GM18909 (cell line): ENCODE measurements at regions not wholly inside any gene's neighbourhood (a gene's known extent, or its start where the extent isn't known, plus 50 kb on each side); places are given as distances from the start of the nearest gene placed in this dataset.

Experiments used
- ATAC-seq: cut with Tn5 transposase; IDR thresholded peaks from one replicate; pipeline ENCODE4 v1.9.1; 2021; ENCODE audit warnings: mild to moderate bottlenecking; ENCODE audit not compliant: unreplicated experiment, poor library complexity

GRCh38 chr1:94602802-94603625, 61.5 kb upstream of the F3 start:
- no peak for ATAC-seq

DNA sequence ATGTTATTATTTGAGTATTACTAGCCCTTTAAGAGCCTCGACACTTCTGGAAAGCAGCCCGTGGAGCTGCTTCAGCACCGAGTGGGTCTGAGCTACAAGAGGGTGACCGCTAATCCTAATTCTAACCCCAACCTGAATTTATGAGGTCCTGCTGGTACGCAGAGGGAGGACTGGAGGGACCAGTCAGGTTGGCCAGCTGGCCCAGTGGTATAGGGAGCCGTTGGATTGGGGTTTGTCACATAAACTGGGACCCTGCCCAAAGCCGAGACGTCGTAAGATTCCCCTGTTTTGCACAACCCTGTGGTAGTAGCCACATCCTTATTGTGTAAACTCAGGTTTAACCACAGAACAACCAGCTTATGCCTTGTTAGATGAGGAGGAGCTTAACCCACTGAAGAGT, 60.8 kb upstream of the F3 start:
- ATAC-seq: no peak

GRCh38 chr1:94600556-94600955, 59.0 kb upstream of the F3 start:
- ATAC-seq: no peak

GRCh38 chr1:94599095-94599813, 57.7 kb upstream of the F3 start:
- ATAC-seq: no peak

GRCh38 chr1:94597701-94598100, 56.1 kb upstream of the F3 start:
- ATAC-seq: no peak

GRCh38 chr1:94596260-94596659, 54.7 kb upstream of the F3 start:
- no peak for ATAC-seq

DNA sequence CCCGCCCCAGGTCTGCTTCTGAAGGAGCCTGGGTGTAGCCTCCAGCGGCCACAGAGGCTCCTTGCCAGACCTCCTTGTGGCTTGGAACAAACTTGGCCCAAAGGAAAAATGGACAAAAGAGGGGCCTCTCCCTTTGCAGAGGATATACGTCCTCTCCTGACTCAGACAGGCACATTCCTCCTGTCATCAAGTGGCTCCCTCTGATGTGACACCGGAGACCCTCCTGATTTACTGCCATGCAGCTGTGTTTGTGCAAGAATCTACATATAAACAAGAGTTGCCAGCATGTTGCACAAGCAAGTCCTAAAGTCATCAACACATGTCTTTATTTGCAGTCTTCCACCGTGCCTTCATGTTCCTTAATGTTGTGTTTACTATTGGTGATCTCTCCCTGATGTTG, 54.1 kb upstream of the F3 start:
- no peak for ATAC-seq

DNA sequence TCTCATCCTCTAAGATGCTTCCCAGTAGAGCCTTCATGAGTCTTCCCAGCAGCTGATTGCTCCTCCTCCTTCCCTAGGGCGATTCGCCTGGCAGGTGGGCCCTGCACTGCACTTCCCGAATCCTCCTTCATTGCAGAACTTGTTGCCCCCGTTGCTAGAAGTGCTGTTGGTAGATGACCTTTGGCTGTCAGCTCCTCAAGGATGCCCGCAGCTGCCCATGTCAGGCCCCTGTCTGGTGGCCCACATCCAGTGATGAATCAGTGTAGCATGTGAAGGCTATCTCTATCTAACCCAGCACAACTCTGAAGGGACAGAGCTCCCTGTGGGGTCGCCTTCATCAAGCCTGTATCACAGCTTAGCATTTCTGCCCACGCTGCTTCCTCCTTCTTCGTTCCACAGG, 52.1 kb upstream of the F3 start:
- no peak for ATAC-seq

DNA sequence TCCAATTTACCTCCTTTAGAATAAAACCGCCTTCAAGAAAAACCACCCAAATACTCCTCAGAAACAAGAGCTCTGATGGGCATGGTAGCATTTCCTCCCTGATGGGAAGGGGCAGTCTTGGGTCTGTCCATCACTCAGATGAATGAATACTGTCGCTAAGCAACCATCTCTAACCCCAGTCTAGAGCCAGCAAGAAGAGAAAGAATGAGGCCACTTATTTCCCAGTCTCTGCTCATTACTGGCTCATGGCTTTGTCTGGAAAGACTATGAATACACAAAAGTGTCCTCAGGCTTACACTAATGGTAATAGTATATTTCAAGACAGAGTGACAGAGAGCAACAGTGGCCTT, 51.0 kb upstream of the F3 start:
- no peak for ATAC-seq

GRCh38 chr1:94591823-94592570, 50.4 kb upstream of the F3 start:
- no peak for ATAC-seq
